ENCODE measurements at regions not wholly inside any gene's neighbourhood (a gene's known extent, or its start where the extent isn't known, plus 50 kb on each side); places are given as distances from the start of the nearest gene placed in this dataset.

- Mint-ChIP-seq H3K4me1 (no peaks in the 10 kb centered on the region), H3K27me3 (no peaks in the 10 kb centered on the region), H3K4me3 (no peak overlapping the region), H3K9me3 (ENCODE audit: insufficient read depth) (no peaks in the 10 kb centered on the region), H3K27ac (no peak overlapping the region)
- intact Hi-C loops (cut with micrococcal nuclease) = no loop called here
- TF ChIP-seq CTCF (IDR thresholded peaks at IDR 0.05) (no peak), EZH2 (IDR thresholded peaks at IDR 0.05; ENCODE audit: borderline replicate concordance, insufficient read depth, low read depth, low read length, poor library complexity, severe bottlenecking) (no peak)
- H3K79me2 ChIP-seq (ENCODE audit: control insufficient read depth, insufficient read depth, low read length) = no peaks in the 10 kb centered on the region
- ATAC-seq (ENCODE audit: low read depth) = no peak
- H3K27ac ChIP-seq (ENCODE audit: low read length in 2 of 2) = no peak overlapping the region
- no peaks in the 10 kb centered on the region for H3K4me1 ChIP-seq (ENCODE audit: control insufficient read depth in 2 of 2, insufficient read depth in 2 of 2, low read length in 2 of 2)
- H3K27me3 ChIP-seq (replicated peaks in 1 of 4; ENCODE audit: control extremely low read depth in 1 of 4, control insufficient read depth in 3 of 4, insufficient read depth in 4 of 4, low read length in 3 of 4) = no peaks in the 10 kb centered on the region
- DNase-seq = no peak
- WGBS (ENCODE audit: insufficient coverage) = no CpG with 5 or more reads among the region's 4 CpGs
- no peak overlapping the region for H3K9ac ChIP-seq (ENCODE audit: low read length)
- H2AFZ ChIP-seq (ENCODE audit: insufficient read depth, low read depth, low read length, poor library complexity, severe bottlenecking) = no peak overlapping the region
- POLR2A ChIA-PET = no interaction called here
- no peak overlapping the region for H3K4me2 ChIP-seq (replicated peaks; ENCODE audit: low read depth, low read length, poor library complexity, severe bottlenecking)
- H3K4me3 ChIP-seq (ENCODE audit: control extremely low read depth in 1 of 5, extremely low read depth in 1 of 5, insufficient read depth in 1 of 5, low read depth in 2 of 5, low read length in 4 of 5) = no peak overlapping the region
- H4K20me1 ChIP-seq (ENCODE audit: control insufficient read depth, insufficient read depth, low read length, poor library complexity, severe bottlenecking) = no peaks in the 10 kb centered on the region
- H3K9me3 ChIP-seq (ENCODE audit: control extremely low read depth in 1 of 3, control insufficient read depth in 2 of 3, insufficient read depth in 1 of 3, low read length in 2 of 3) = no peaks in the 10 kb centered on the region
- no peaks in the 10 kb centered on the region for H3K36me3 ChIP-seq (replicated peaks in 1 of 2; ENCODE audit: control extremely low read depth in 1 of 2, control insufficient read depth in 1 of 2, extremely low read depth in 1 of 2, insufficient read depth in 2 of 2, low read length in 1 of 2)
- CTCF ChIA-PET = no interaction called here
Measured at GRCh38 chr2:49351560-49351959, 197.2 kb upstream of the FSHR start.

DNA sequence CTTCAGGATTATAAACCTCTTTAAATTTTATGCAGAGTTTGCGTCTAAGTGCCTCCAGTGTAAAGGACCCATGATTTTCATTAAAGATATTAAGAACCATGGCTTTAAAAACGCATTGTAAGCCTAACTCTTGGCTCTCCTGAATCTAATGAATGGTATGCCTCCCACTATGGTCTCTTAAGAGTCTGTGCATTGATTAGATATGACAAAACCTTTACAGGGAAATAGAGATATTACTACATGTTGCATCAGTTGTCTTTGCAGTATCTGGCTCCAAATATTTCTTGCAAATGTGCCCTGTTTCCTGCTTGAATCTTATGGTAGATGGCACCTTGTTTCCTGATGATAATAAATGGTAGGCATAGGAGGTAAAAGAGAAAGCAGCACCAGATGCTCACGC is 189.3 kb upstream of the FSHR start:
- DNase-seq (no peak), ATAC-seq (ENCODE audit: low read depth) (no peak)
- TF ChIP-seq EZH2 (IDR thresholded peaks at IDR 0.05; ENCODE audit: borderline replicate concordance, insufficient read depth, low read depth, low read length, poor library complexity, severe bottlenecking) (no peak), CTCF (IDR thresholded peaks at IDR 0.05) (no peak)
- Histone ChIP-seq H3K9ac (ENCODE audit: low read length) (no peak overlapping the region), H3K4me1 (ENCODE audit: control insufficient read depth in 2 of 2, insufficient read depth in 2 of 2, low read length in 2 of 2) (no peaks in the 10 kb centered on the region), H3K27ac (ENCODE audit: low read length in 2 of 2) (no peak overlapping the region), H3K4me2 (replicated peaks; ENCODE audit: low read depth, low read length, poor library complexity, severe bottlenecking) (no peak overlapping the region), H3K79me2 (ENCODE audit: control insufficient read depth, insufficient read depth, low read length) (no peaks in the 10 kb centered on the region), H3K4me3 (ENCODE audit: control extremely low read depth in 1 of 5, extremely low read depth in 1 of 5, insufficient read depth in 1 of 5, low read depth in 2 of 5, low read length in 4 of 5) (no peak overlapping the region), H3K27me3 (replicated peaks in 1 of 4; ENCODE audit: control extremely low read depth in 1 of 4, control insufficient read depth in 3 of 4, insufficient read depth in 4 of 4, low read length in 3 of 4) (no peaks in the 10 kb centered on the region), H3K9me3 (ENCODE audit: control extremely low read depth in 1 of 3, control insufficient read depth in 2 of 3, insufficient read depth in 1 of 3, low read length in 2 of 3) (no peaks in the 10 kb centered on the region), H2AFZ (ENCODE audit: insufficient read depth, low read depth, low read length, poor library complexity, severe bottlenecking) (no peak overlapping the region), H3K36me3 (replicated peaks in 1 of 2; ENCODE audit: control extremely low read depth in 1 of 2, control insufficient read depth in 1 of 2, extremely low read depth in 1 of 2, insufficient read depth in 2 of 2, low read length in 1 of 2) (no peaks in the 10 kb centered on the region), H4K20me1 (ENCODE audit: control insufficient read depth, insufficient read depth, low read length, poor library complexity, severe bottlenecking) (no peaks in the 10 kb centered on the region)
- Mint-ChIP-seq H3K27me3 (no peaks in the 10 kb centered on the region), H3K9me3 (ENCODE audit: insufficient read depth) (no peaks in the 10 kb centered on the region), H3K4me1 (no peaks in the 10 kb centered on the region), H3K27ac (no peak overlapping the region), H3K4me3 (no peak overlapping the region)
- ChIA-PET CTCF (no interaction called here), POLR2A (no interaction called here)
- intact Hi-C loops (cut with micrococcal nuclease) = no loop called here
- WGBS (ENCODE audit: insufficient coverage) = 100% methylated on average over 1 of the region's 3 CpGs

Measured in B cell (primary cell).